NB4 (cell line): ENCODE measurements at regions not wholly inside any gene's neighbourhood (a gene's known extent, or its start where the extent isn't known, plus 50 kb on each side); places are given as distances from the start of the nearest gene placed in this dataset.
"Not testable (repeated sequence)": the region's sequence is repeated elsewhere in the genome, so short reads cannot be mapped to it uniquely, and the experiment has no call there.

Experiments used
- DNase-seq: peaks from one replicate; pipeline ENCODE4 v3.0.0; 2010; ENCODE audit warnings: low read depth
- H3K4me3 ChIP-seq: one replicate; pipeline ENCODE4 v1.5.1; 2011; ENCODE audit warnings: mild to moderate bottlenecking, low read depth, low read length, moderate library complexity
- MYC ChIP-seq: IDR thresholded peaks from 2 replicates; pipeline ENCODE4 v1.6.1; 2011; ENCODE audit warnings: low read depth, low read length
- POLR2A ChIP-seq: IDR thresholded peaks from 2 replicates; pipeline ENCODE4 v1.6.1; 2011; ENCODE audit warnings: mild to moderate bottlenecking; ENCODE audit not compliant: insufficient read length; ENCODE audit errors: extremely low read depth
- TF ChIP-seq, protein P1 (sequence below): IDR thresholded peaks from one replicate; pipeline ENCODE4 v1.5.1; 2012; ENCODE audit warnings: low read depth, low read length
- TF ChIP-seq, protein P2 (sequence below): IDR thresholded peaks from 2 replicates; pipeline ENCODE4 v1.6.1; 2011; ENCODE audit warnings: low read depth, low read length

DNA sequence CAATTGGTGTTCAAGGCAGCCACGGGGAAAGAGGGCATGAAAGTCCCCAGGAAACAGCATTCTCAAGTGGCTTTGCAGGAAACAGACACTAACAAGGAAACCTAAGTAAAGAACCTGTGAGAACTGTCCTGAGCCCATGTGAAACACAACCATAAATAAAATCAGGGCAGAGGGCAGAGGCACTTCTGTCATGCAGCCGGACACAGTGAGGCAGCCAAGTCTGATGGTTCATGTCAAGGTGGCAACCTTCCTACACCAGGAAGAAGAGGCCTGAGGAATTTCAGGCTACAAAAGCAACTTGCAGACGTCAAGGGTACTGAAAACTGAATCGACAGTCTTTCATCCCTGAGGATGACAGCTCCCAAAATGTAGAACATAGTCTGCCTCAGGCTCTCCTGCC, 458.2 kb upstream of the NPVF start:
- H3K4me3 ChIP-seq = no peak overlapping the region
- TF ChIP-seq POLR2A (no peak), MYC (no peak)
- TF ChIP-seq, protein P1, sequence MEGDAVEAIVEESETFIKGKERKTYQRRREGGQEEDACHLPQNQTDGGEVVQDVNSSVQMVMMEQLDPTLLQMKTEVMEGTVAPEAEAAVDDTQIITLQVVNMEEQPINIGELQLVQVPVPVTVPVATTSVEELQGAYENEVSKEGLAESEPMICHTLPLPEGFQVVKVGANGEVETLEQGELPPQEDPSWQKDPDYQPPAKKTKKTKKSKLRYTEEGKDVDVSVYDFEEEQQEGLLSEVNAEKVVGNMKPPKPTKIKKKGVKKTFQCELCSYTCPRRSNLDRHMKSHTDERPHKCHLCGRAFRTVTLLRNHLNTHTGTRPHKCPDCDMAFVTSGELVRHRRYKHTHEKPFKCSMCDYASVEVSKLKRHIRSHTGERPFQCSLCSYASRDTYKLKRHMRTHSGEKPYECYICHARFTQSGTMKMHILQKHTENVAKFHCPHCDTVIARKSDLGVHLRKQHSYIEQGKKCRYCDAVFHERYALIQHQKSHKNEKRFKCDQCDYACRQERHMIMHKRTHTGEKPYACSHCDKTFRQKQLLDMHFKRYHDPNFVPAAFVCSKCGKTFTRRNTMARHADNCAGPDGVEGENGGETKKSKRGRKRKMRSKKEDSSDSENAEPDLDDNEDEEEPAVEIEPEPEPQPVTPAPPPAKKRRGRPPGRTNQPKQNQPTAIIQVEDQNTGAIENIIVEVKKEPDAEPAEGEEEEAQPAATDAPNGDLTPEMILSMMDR = no peak
- TF ChIP-seq, protein P2, sequence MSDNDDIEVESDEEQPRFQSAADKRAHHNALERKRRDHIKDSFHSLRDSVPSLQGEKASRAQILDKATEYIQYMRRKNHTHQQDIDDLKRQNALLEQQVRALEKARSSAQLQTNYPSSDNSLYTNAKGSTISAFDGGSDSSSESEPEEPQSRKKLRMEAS = no peak
- no peak for DNase-seq

DNA sequence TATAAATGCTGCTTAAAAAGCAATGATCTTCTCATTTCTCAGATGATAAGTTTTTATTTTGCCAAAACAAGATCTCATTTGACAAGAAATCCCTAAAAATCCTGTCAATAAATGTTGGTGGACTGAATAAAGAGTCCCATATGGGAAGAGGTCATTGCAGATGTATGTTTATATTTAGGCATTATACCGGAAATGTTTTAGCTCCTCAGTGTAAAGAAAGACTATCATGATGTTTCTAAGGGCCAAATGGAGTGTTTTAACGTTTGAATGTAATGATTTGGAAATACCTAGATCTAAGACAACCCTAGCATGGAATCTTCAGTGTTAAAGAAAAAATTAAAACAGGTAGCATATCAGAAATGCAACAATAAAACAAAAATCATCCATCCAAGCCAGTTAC, 457.8 kb upstream of the NFE2L3 start:
- no peak for DNase-seq
- no peak overlapping the region for H3K4me3 ChIP-seq
- TF ChIP-seq MYC (no peak), POLR2A (no peak)
- TF ChIP-seq, protein P1 = no peak
- TF ChIP-seq, protein P2 = no peak

DNA sequence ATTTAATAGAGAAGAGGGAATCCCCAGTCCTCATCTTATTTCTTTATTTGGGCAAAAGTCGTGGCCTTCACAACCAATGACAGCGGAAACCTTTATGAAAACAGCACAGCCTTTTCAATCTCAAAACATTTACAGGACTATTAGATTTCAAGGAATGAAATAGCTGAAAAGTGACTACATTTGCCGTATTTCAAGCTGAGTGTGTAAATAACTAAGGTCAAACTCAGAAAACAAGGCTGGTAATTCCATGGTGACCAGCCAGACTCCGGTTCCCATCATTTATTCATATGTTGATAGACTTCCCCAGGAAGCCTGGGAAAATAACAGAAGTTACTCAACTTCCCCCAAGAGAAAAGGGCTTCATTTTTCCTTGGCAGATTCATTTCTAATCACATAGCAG, 457.3 kb upstream of the NFE2L3 start:
- DNase-seq = no peak
- H3K4me3 ChIP-seq = no peak overlapping the region
- TF ChIP-seq, protein P1 = no peak
- TF ChIP-seq, protein P2 = no peak
- TF ChIP-seq MYC (no peak), POLR2A (no peak)

DNA sequence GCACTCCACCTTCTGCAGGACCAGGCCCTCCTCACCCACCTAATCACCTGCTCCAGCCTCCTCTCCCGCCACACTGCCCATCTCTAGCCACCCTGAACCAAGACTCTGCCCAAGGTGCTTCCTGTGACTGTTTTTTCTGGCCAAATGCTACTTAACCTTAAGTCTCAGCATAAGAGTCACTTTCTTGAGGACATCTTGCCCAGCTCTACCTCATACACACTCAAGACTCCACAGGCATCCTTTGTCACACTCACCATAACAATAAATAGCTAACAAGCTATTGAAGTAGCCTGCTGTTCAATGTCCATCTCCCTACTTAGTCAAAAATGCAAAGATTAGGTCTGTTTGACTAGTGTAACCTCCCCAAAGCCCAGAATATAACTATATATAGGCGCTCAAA, 455.4 kb upstream of the NFE2L3 start:
- DNase-seq = no peak
- TF ChIP-seq MYC (no peak), POLR2A (no peak)
- TF ChIP-seq, protein P1 = no peak
- TF ChIP-seq, protein P2 = no peak
- H3K4me3 ChIP-seq = no peak overlapping the region

DNA sequence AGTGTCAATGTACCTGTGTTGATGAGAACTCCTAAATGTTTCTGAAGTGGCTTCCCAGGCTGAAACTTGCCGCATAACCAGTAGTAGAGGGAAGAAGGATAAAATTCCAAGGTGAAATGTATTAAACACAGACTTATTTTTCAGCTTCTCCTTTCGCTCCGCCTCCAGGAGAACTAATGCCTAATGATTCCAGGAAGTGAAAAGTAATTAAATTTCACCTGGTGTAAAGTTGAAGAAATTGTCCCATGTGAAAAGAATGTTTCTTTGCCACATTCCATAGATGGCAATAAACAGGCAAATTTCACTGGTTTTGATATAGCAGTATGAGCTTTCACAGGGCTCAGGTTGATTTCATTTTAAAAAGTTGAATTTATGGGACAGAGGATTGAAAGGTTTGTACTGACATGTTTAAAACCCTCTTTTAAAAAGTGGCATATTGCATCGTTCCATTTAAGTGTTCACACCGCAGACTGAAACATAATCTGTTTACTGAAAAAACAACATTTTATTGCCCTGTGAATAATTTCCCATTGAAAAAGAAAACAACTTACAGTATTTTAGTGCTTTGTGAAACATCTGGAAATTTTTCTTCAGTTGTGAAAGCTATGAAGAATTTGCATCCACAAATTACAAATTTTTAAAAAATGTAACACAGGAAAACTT, 453.4 kb upstream of the NFE2L3 start:
- no peak overlapping the region for H3K4me3 ChIP-seq
- TF ChIP-seq, protein P2 = no peak
- no peak for TF ChIP-seq MYC
- TF ChIP-seq POLR2A = no peak
- TF ChIP-seq, protein P1 = no peak
- DNase-seq = no peak

DNA sequence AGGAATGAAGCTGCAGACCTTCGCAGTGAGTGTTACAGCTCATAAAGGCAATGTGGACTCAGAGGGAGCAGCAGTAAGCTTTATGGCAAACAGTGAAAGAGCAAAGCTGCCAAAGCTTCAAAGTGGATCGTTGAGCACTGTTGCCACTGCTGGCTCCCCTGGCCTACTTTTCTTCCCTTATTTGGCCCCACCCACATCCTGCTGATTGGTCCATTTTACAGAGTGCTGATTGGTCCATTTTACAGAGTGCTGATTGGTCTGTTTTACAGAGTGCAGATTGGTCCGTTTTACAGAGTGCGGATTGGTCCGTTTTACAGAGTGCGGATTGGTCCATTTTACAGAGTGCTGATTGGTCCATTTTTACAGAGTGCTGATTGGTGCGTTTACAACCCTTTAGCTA, 451.9 kb upstream of the NFE2L3 start:
- not testable (repeated sequence) for H3K4me3 ChIP-seq, DNase-seq
